Suprapubic skin (tissue), 3 donors: ENCODE measurements at regions not wholly inside any gene's neighbourhood (a gene's known extent, or its start where the extent isn't known, plus 50 kb on each side); places are given as distances from the start of the nearest gene placed in this dataset.

Experiments used
- CTCF ChIP-seq, 2 donors: fragments of 200-600 bp in 1 of 2; fragments of 450-650 bp in 1 of 2; sonication (generic) in 1 of 2; IDR thresholded peaks; one replicate each; pipeline ENCODE4 v1.5.1; 2016 to 2019; ENCODE audit warnings: antibody characterized with exemption in 2 of 2, mild to moderate bottlenecking in 1 of 2, moderate library complexity in 1 of 2
- POLR2A ChIP-seq, 2 donors: fragments of 450-650 bp; IDR thresholded peaks; one replicate each; pipeline ENCODE4 v1.6.1; 2017; ENCODE audit warnings: antibody characterized with exemption in 2 of 2, mild to moderate bottlenecking in 2 of 2, moderate library complexity in 2 of 2

- TF ChIP-seq CTCF (IDR thresholded peaks at IDR 0.05) (no peak), POLR2A (IDR thresholded peaks at IDR 0.05) (no peak)
These were observed 80.8 kb upstream of the UNC5B start for GRCh38 chr10:71131508-71132088.
